Neural cell (in vitro differentiated cells): ENCODE measurements at regions not wholly inside any gene's neighbourhood (a gene's known extent, or its start where the extent isn't known, plus 50 kb on each side); places are given as distances from the start of the nearest gene placed in this dataset.

ENCODE experiments used
- CTCF ChIP-seq: fragments of 450-650 bp; IDR thresholded peaks from 2 replicates; pipeline ENCODE4 v1.5.1; 2014; ENCODE audit warnings: antibody characterized with exemption, mild to moderate bottlenecking, moderate library complexity; ENCODE audit not compliant: poor library complexity, severe bottlenecking
- EZH2 ChIP-seq: fragments of 200-600, 300-800 bp; shearing (Covaris generic), sonication (generic); IDR thresholded peaks from 2 replicates; pipeline ENCODE4 v1.6.1; 2014; ENCODE audit warnings: antibody characterized with exemption, low read length, borderline replicate concordance, mild to moderate bottlenecking; ENCODE audit not compliant: insufficient read depth, poor library complexity, severe bottlenecking

DNA sequence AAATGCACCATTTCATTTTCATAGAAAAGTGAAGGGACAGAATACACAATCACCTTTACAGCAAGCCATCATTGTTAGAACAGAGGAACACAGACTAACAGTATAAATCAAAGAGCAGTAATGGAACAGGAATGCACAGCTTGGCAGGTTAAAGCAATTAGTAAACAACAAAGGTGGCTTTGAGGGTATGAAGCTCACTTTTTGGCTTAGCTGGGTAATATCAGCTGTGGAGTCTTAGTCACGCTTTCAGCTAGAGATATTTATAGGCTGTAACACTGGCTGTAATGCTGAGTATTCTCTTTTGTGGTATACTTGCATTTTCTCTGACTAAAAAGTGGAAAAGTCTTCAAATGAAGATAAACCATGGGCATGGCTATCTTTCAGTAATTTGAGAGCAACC, 1780.5 kb downstream of the LRRC4C start:
- TF ChIP-seq CTCF (no peak), EZH2 (no peak)
